Coronary artery (tissue), 2 donors: ENCODE measurements at regions not wholly inside any gene's neighbourhood (a gene's known extent, or its start where the extent isn't known, plus 50 kb on each side); places are given as distances from the start of the nearest gene placed in this dataset.

Source experiments
- DNase-seq: peaks from one replicate; pipeline ENCODE4 v3.0.0-alpha.2; 2017; ENCODE audit warnings: low spot score
- H3K27ac ChIP-seq, 2 donors: fragments of 200-600 bp; sonication (generic); one replicate each; pipeline ENCODE4 v1.5.1; 2016 to 2019
- H3K4me3 ChIP-seq: fragments of 200-600 bp; sonication (generic); 2 replicates; pipeline ENCODE4 v1.5.1; 2016; ENCODE audit warnings: mild to moderate bottlenecking, moderate library complexity
- CTCF ChIP-seq: fragments of 200-600 bp; sonication (generic); IDR thresholded peaks from one replicate; pipeline ENCODE4 v1.5.1; 2019; ENCODE audit warnings: antibody characterized with exemption

DNA sequence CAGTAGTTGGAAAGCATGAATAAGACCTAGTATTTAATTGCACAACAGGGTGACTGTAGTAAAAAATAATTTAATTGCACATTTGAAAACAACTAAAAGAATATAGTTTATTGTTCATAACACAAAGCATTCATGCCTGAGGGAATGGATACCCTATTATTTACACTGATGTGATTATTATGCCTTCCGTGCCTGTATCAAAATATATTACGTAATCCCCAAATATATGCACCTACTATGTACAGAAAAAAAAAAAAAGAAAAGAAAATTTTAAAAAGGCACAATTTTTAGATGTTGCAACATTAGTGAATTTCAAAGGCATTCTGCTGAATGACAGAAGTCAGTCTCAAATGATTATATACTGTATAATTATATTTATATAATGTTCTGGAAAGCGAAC is 647.2 kb upstream of the BCHE start:
- no peak for TF ChIP-seq CTCF
- H3K27ac ChIP-seq, result no peak overlapping the region
- no peak for DNase-seq
- H3K4me3 ChIP-seq, result no peak overlapping the region

DNA sequence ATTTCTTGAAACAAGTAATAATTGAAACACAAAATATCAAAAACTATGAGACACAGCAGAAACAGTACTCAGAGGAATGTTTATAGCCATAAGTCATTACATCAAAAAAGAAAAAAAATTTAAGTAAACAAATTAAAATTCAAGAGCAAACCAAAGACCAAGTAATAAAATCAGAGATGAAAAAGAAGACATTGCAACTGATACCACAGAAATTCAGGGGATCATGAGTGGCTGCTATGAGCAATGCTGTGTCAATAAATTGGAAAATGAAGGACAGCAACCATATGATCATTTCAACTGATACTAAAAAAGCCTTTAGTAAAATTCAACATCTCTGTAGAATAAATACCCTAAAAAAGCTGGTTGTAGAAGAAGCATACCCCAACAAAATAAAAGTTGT is 644.1 kb upstream of the BCHE start:
- no peak for DNase-seq
- H3K27ac ChIP-seq, result no peak overlapping the region
- no peak overlapping the region for H3K4me3 ChIP-seq
- no peak for TF ChIP-seq CTCF

DNA sequence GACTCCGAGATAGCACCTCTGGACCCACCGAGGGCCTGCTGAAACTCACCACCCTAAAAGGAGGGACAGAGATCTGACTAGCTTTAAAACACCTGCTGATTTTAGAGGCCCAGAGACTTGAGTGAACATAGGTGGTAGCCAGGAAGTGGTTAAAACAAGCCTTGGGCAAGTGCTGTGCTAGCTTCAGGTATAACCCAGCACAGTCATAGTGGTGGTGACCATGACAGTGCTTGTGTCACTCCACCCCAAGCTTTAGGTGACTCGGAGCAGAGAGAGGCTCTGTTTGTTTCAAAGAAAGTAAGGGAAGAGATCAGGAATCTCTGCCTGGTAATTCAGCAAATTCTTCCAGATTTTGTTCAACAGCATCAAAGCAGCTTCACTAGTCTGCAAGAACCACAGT is 641.1 kb upstream of the BCHE start:
- no peak overlapping the region for H3K27ac ChIP-seq
- no peak for TF ChIP-seq CTCF
- no peak overlapping the region for H3K4me3 ChIP-seq
- no peak for DNase-seq

DNA sequence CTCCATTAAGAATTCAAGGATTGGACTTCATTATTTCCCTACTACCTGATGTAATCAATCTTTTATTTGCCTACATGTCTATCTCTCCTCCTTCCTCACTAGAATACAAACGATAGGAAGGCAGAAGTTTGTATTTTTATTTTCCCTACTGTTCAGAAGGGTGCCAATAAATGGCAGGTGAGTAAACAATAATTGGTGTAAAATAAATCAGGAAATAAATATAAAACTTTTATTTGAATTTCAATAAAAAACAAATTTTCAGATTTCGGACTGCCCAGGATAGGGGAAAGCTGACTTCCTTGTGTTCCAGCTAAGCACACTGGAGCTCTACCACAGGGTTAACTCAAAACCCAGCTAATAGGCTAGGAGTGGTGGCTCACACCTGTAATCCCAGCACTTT is 636.3 kb upstream of the BCHE start:
- Histone ChIP-seq H3K4me3 (no peak overlapping the region), H3K27ac (no peak overlapping the region)
- no peak for TF ChIP-seq CTCF
- no peak for DNase-seq

DNA sequence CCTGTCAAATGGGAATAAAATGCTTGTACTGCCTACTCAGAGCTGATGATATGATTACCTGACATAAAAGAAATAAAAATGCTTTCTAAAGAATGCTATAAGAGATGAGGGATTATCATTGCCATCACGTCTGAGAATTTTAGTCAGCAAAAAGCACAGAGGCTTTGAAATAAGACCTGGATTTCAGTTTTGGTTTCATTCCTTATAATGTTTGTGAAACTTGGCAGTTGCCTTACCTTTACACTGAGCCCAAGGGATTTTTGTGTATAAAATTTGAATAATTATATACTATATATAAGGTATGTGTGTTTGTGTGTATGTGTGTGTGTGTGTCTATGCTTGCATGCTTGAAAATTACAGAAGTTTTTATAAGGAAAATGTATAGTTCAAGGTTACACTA is 634.8 kb upstream of the BCHE start:
- Histone ChIP-seq H3K4me3 (no peak overlapping the region), H3K27ac (no peak overlapping the region)
- no peak for TF ChIP-seq CTCF
- no peak for DNase-seq

- Histone ChIP-seq H3K27ac (no peak overlapping the region), H3K4me3 (no peak overlapping the region)
- TF ChIP-seq CTCF, result no peak
- DNase-seq, result no peak
Measured at GRCh38 chr3:166471074-166471767, 634.0 kb upstream of the BCHE start.

DNA sequence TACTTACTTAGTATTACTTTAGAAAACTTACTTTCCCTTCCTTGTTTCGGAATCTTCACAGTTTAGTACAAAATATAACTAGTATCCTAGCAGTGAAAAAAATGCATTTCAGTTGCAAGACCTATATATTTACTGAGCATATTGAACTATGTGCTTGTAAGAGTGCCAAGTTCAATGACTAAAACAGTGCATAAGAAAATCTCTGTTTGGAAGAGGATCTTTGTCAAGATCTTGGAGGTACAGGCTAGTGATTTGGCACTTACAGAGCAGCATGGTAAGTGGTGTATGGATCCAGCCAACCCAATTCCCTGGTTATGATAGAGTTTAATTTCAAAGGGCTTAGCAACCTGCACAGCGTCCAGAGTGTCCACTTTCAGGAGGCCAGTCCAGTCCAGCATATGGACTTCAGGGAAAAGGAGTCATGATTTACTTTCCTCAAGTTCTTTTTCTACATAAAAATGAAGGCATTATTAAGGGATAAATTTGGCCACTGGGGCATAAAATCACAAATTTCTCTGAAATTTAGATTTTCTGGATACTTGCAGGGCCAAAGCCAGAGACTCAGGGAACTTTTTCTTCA is 625.8 kb upstream of the BCHE start:
- no peak overlapping the region for H3K4me3 ChIP-seq
- TF ChIP-seq CTCF, result no peak
- no peak for DNase-seq
- H3K27ac ChIP-seq, result no peak overlapping the region
